Mesothelial cell of epicardium (in vitro differentiated cells): ENCODE measurements at regions not wholly inside any gene's neighbourhood (a gene's known extent, or its start where the extent isn't known, plus 50 kb on each side); places are given as distances from the start of the nearest gene placed in this dataset.

Experiments used
- DNase-seq, 2 experiments: peaks; one replicate each; pipeline ENCODE4 v3.0.0; 2021; ENCODE audit warnings: low spot score in 2 of 2; ENCODE audit not compliant: unreplicated experiment in 2 of 2
- H3K27ac Mint-ChIP-seq: 2 replicates; pipeline ENCODE4 v1.8.0; 2021; ENCODE audit warnings: mixed read lengths
- H3K27me3 Mint-ChIP-seq: 2 replicates; pipeline ENCODE4 v1.8.0; 2021; ENCODE audit warnings: low read depth, mixed read lengths
- H3K36me3 Mint-ChIP-seq: 2 replicates; pipeline ENCODE4 v1.8.0; 2021; ENCODE audit warnings: mixed read lengths
- H3K4me1 Mint-ChIP-seq: 2 replicates; pipeline ENCODE4 v1.8.0; 2021; ENCODE audit warnings: mixed read lengths
- H3K4me3 Mint-ChIP-seq: 2 replicates; pipeline ENCODE4 v1.8.0; 2021; ENCODE audit warnings: mild to moderate bottlenecking, moderate library complexity, mixed read lengths
- H3K9me3 Mint-ChIP-seq: 2 replicates; pipeline ENCODE4 v1.8.0; 2021; ENCODE audit warnings: mixed read lengths
- CTCF ChIP-seq: fragments of 200-600 bp; sonication (generic); IDR thresholded peaks from one replicate; pipeline ENCODE4 v1.5.0; 2021; ENCODE audit warnings: antibody characterized with exemption; ENCODE audit not compliant: unreplicated experiment

- Mint-ChIP-seq H3K27me3 (no peaks in the 10 kb centered on the region), H3K27ac (no peak overlapping the region), H3K4me3 (no peak overlapping the region), H3K9me3 (no peaks in the 10 kb centered on the region), H3K4me1 (no peaks in the 10 kb centered on the region), H3K36me3 (no peaks in the 10 kb centered on the region)
- no peak for TF ChIP-seq CTCF
- DNase-seq, result no peak
These were observed 1288.7 kb downstream of the PLA2G4A start for GRCh38 chr1:188117436-188117835.

GRCh38 chr1:188122646-188123045, 1293.9 kb downstream of the PLA2G4A start:
- Mint-ChIP-seq H3K36me3 (no peaks in the 10 kb centered on the region), H3K27me3 (no peaks in the 10 kb centered on the region), H3K9me3 (no peaks in the 10 kb centered on the region), H3K27ac (no peak overlapping the region), H3K4me3 (no peak overlapping the region), H3K4me1 (no peaks in the 10 kb centered on the region)
- DNase-seq, result no peak
- TF ChIP-seq CTCF, result no peak

- no peak for DNase-seq
- no peaks in the 10 kb centered on the region for H3K4me1 Mint-ChIP-seq
- H3K27ac Mint-ChIP-seq, result no peak overlapping the region
- H3K9me3 Mint-ChIP-seq, result peaks cover 12% of the 10 kb centered on the region
- no peaks in the 10 kb centered on the region for H3K36me3 Mint-ChIP-seq
- no peaks in the 10 kb centered on the region for H3K27me3 Mint-ChIP-seq
- no peak for TF ChIP-seq CTCF
- H3K4me3 Mint-ChIP-seq, result no peak overlapping the region
These were observed 1298.8 kb downstream of the PLA2G4A start for GRCh38 chr1:188127507-188127906.

GRCh38 chr1:188128761-188129160, 1300.0 kb downstream of the PLA2G4A start:
- DNase-seq, result no peak
- Mint-ChIP-seq H3K27ac (no peak overlapping the region), H3K36me3 (no peaks in the 10 kb centered on the region), H3K4me3 (no peak overlapping the region), H3K27me3 (no peaks in the 10 kb centered on the region), H3K9me3 (peaks cover 18% of the 10 kb centered on the region), H3K4me1 (no peaks in the 10 kb centered on the region)
- TF ChIP-seq CTCF, result no peak

GRCh38 chr1:188129856-188130838, 1301.4 kb downstream of the PLA2G4A start:
- no peak overlapping the region for H3K27ac Mint-ChIP-seq
- H3K4me1 Mint-ChIP-seq, result no peaks in the 10 kb centered on the region
- peaks cover 18% of the 10 kb centered on the region for H3K9me3 Mint-ChIP-seq
- H3K36me3 Mint-ChIP-seq, result no peaks in the 10 kb centered on the region
- no peaks in the 10 kb centered on the region for H3K27me3 Mint-ChIP-seq
- H3K4me3 Mint-ChIP-seq, result no peak overlapping the region
- no peak for TF ChIP-seq CTCF
- no peak for DNase-seq
